Loucy (cell line): ENCODE measurements at regions not wholly inside any gene's neighbourhood (a gene's known extent, or its start where the extent isn't known, plus 50 kb on each side); places are given as distances from the start of the nearest gene placed in this dataset.
"Not testable (repeated sequence)": the region's sequence is repeated elsewhere in the genome, so short reads cannot be mapped to it uniquely, and the experiment has no call there.

Experiments
- H2AFZ ChIP-seq: fragments of 200-600 bp; sonication (generic); 2 replicates; pipeline ENCODE4 v1.6.0; 2016; ENCODE audit warnings: antibody characterized with exemption, mild to moderate bottlenecking, low read length, moderate library complexity
- H3F3A ChIP-seq: fragments of 200-600 bp; 2 replicates; pipeline ENCODE4 v1.6.0; 2016; ENCODE audit warnings: antibody characterized with exemption, low read depth, mild to moderate bottlenecking
- H3K27me3 ChIP-seq: fragments of 200-600 bp; sonication (generic); 2 replicates; pipeline ENCODE4 v1.6.1; 2014; ENCODE audit warnings: low read length, mild to moderate bottlenecking; ENCODE audit not compliant: insufficient read depth, poor library complexity, severe bottlenecking
- H3K36me3 ChIP-seq: fragments of 200-600 bp; sonication (generic); 2 replicates; pipeline ENCODE4 v1.6.1; 2016; ENCODE audit warnings: low read length; ENCODE audit not compliant: insufficient read depth
- H3K4me1 ChIP-seq: fragments of 200-600 bp; sonication (generic); 2 replicates; pipeline ENCODE4 v1.5.1; 2014; ENCODE audit warnings: low read length, mild to moderate bottlenecking; ENCODE audit not compliant: insufficient read depth, poor library complexity, severe bottlenecking
- H3K4me2 ChIP-seq: fragments of 200-600 bp; sonication (generic); 2 replicates; pipeline ENCODE4 v1.6.0; 2014; ENCODE audit warnings: antibody characterized with exemption, low read length, low read depth, mild to moderate bottlenecking; ENCODE audit not compliant: poor library complexity, severe bottlenecking
- H3K4me3 ChIP-seq: fragments of 200-600 bp; sonication (generic); 2 replicates; pipeline ENCODE4 v1.5.1; 2014; ENCODE audit warnings: low read length, mild to moderate bottlenecking, mixed read lengths; ENCODE audit not compliant: poor library complexity, severe bottlenecking
- H3K79me2 ChIP-seq: fragments of 200-600 bp; sonication (generic); 2 replicates; pipeline ENCODE4 v1.6.1; 2014; ENCODE audit warnings: low read length; ENCODE audit not compliant: insufficient read depth
- H3K9ac ChIP-seq: fragments of 200-600 bp; sonication (generic); 2 replicates; pipeline ENCODE4 v1.6.0; 2014; ENCODE audit warnings: mild to moderate bottlenecking, low read depth, low read length, moderate library complexity; ENCODE audit not compliant: poor library complexity, severe bottlenecking
- H3K9me2 ChIP-seq: fragments of 200-600 bp; sonication (generic); replicated peaks from 2 replicates; pipeline ENCODE4 v1.6.1; 2016; ENCODE audit warnings: low read depth, low read length, mixed read lengths
- H3K9me3 ChIP-seq: fragments of 200-600 bp; sonication (generic); 2 replicates; pipeline ENCODE4 v1.6.1; 2014; ENCODE audit warnings: mild to moderate bottlenecking, antibody characterized with exemption, low read length, low read depth; ENCODE audit not compliant: insufficient read depth
- H4K20me1 ChIP-seq: fragments of 200-600 bp; sonication (generic); 2 replicates; pipeline ENCODE4 v1.6.0; 2014; ENCODE audit warnings: antibody characterized with exemption, low read length, mild to moderate bottlenecking; ENCODE audit not compliant: insufficient read depth, poor library complexity, severe bottlenecking
- EZH2phosphoT487 ChIP-seq: fragments of 200-600 bp; IDR thresholded peaks from 2 replicates; pipeline ENCODE4 v1.6.1; 2018; ENCODE audit warnings: antibody characterized with exemption, mild to moderate bottlenecking, moderate library complexity, borderline replicate concordance
- TF ChIP-seq, protein P1 (sequence below): fragments of 200-600 bp; sonication (generic); conservative IDR thresholded peaks from 2 replicates; pipeline ENCODE4 v1.5.1; 2014; ENCODE audit warnings: mild to moderate bottlenecking, antibody characterized with exemption, low read length

DNA sequence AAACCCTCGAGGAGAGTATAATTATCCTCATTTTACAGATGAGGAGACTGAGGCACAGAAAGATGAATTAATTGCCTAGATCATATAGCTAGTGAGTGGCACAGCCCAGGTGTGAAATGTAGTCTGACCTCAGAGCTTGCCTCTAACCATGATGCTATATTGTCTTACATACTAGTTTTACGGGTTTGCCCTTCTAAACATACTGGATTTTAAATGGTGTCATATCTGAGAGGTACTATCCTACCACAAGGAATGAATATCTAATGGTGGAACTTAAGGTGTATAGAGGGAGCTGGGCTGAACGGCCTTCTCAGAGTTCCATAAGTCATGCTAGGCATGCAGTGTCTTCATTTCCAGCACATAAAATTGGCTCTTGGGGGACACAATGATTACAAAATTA is 77.9 kb upstream of the EDEM3 start:
- TF ChIP-seq, protein P1, sequence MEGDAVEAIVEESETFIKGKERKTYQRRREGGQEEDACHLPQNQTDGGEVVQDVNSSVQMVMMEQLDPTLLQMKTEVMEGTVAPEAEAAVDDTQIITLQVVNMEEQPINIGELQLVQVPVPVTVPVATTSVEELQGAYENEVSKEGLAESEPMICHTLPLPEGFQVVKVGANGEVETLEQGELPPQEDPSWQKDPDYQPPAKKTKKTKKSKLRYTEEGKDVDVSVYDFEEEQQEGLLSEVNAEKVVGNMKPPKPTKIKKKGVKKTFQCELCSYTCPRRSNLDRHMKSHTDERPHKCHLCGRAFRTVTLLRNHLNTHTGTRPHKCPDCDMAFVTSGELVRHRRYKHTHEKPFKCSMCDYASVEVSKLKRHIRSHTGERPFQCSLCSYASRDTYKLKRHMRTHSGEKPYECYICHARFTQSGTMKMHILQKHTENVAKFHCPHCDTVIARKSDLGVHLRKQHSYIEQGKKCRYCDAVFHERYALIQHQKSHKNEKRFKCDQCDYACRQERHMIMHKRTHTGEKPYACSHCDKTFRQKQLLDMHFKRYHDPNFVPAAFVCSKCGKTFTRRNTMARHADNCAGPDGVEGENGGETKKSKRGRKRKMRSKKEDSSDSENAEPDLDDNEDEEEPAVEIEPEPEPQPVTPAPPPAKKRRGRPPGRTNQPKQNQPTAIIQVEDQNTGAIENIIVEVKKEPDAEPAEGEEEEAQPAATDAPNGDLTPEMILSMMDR = no peak
- TF ChIP-seq EZH2phosphoT487 = no peak
- Histone ChIP-seq H3K4me3 (no peak overlapping the region), H3K4me2 (no peak overlapping the region), H3K9ac (no peak overlapping the region), H3K36me3 (no peaks in the 10 kb centered on the region), H3F3A (0 out of 2 replicates have a peak, but pooled peaks cover 6% of the 10 kb centered on the region), H3K27me3 (no peaks in the 10 kb centered on the region), H3K9me3 (no peaks in the 10 kb centered on the region), H3K4me1 (peaks cover 12% of the 10 kb centered on the region), H3K79me2 (no peaks in the 10 kb centered on the region), H4K20me1 (no peaks in the 10 kb centered on the region), H3K9me2 (no peaks in the 10 kb centered on the region), H2AFZ (no peak overlapping the region)

DNA sequence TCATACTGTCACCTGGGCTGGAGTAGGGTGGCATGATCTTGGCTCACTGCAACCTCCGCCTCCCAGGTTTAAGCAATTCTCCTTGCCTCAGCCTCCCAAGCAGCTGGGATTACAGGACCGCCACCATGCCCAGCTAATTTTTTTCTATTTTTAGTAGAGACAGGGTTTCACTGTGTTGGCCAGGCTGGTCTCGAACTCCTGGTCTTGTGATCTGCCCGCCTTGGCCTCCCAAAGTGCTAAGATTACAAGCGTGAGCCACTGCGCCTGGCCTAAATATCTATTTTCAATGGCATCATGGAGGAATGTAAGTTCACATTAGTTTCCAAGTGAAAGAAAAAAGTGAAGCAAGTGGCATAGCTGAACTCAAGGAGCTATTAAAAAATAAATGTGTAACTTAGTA is 74.8 kb upstream of the EDEM3 start:
- H3K4me2 ChIP-seq, H3K9me2 ChIP-seq, H4K20me1 ChIP-seq, H3K9ac ChIP-seq, H3K27me3 ChIP-seq, H3K9me3 ChIP-seq, H3K4me1 ChIP-seq, H3K4me3 ChIP-seq, H3K79me2 ChIP-seq, H2AFZ ChIP-seq, H3F3A ChIP-seq, H3K36me3 ChIP-seq: not testable (repeated sequence)

- TF ChIP-seq EZH2phosphoT487 = no peak
- TF ChIP-seq, protein P1 = no peak
- H2AFZ ChIP-seq = no peak overlapping the region
These were observed 73.7 kb upstream of the EDEM3 start for GRCh38 chr1:184828369-184828717.

DNA sequence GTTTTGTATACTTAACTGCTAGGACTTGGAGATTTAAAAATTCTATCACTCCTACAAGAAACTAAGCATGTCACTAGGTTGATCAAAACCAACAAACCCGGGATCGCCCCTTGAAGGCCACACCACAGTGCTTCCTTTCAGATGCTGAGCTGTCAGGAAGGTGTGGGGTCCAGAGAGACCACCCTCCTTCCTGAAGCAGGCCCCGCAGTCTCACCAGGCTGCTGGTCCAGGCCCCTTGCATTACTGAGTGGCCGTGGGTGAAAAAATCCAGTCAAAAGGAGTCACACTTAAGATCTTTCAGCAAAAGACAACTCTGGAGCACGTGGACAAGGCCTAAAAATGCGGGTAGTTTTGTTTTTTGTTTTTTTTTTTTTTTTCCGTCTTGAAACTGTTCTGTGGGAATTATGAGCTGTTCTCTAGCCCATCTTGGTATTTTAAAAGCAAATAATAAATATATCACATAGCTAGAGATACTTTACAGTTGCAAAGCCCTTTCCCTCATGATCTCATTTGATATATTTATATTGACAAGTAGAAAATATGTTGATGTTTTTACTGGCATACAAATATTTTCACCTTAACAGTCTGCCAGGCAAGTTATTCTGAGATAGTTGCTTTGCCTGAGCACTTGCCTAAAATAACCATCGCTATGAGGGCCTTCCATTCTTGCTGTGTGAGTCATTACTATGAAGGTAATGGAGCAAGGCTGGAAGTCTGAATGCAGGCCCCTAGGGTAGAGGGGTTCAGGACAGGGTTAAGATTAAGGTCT is 73.1 kb upstream of the EDEM3 start:
- Histone ChIP-seq H3K4me1 (no peaks in the 10 kb centered on the region), H3K27me3 (no peaks in the 10 kb centered on the region), H3K36me3 (no peaks in the 10 kb centered on the region), H4K20me1 (no peaks in the 10 kb centered on the region), H2AFZ (no peak overlapping the region), H3K9me2 (no peaks in the 10 kb centered on the region), H3K9me3 (no peaks in the 10 kb centered on the region), H3K4me3 (no peak overlapping the region), H3K4me2 (no peak overlapping the region), H3F3A (no peaks in the 10 kb centered on the region), H3K79me2 (no peaks in the 10 kb centered on the region), H3K9ac (no peak overlapping the region)
- TF ChIP-seq EZH2phosphoT487 = no peak
- TF ChIP-seq, protein P1 = no peak

More at GRCh38 chr1:184828369-184828717, 73.7 kb upstream of the EDEM3 start:
- H3F3A ChIP-seq = no peaks in the 10 kb centered on the region
- no peaks in the 10 kb centered on the region for H3K9me2 ChIP-seq
- no peaks in the 10 kb centered on the region for H3K79me2 ChIP-seq
- no peak overlapping the region for H3K4me2 ChIP-seq
- H4K20me1 ChIP-seq = no peaks in the 10 kb centered on the region
- no peak overlapping the region for H3K4me3 ChIP-seq
- H3K36me3 ChIP-seq = no peaks in the 10 kb centered on the region
- H3K4me1 ChIP-seq = no peaks in the 10 kb centered on the region
- no peaks in the 10 kb centered on the region for H3K27me3 ChIP-seq
- H3K9me3 ChIP-seq = no peaks in the 10 kb centered on the region
- H3K9ac ChIP-seq = no peak overlapping the region
